NB4 (cell line): ENCODE measurements at regions not wholly inside any gene's neighbourhood (a gene's known extent, or its start where the extent isn't known, plus 50 kb on each side); places are given as distances from the start of the nearest gene placed in this dataset.

ENCODE experiments used
- CTCF ChIP-seq: IDR thresholded peaks from one replicate; pipeline ENCODE4 v1.5.1; 2012; ENCODE audit warnings: low read depth, low read length
- MAX ChIP-seq: IDR thresholded peaks from 2 replicates; pipeline ENCODE4 v1.6.1; 2011; ENCODE audit warnings: low read depth, low read length
- MYC ChIP-seq: IDR thresholded peaks from 2 replicates; pipeline ENCODE4 v1.6.1; 2011; ENCODE audit warnings: low read depth, low read length
- POLR2A ChIP-seq: IDR thresholded peaks from 2 replicates; pipeline ENCODE4 v1.6.1; 2011; ENCODE audit warnings: mild to moderate bottlenecking; ENCODE audit not compliant: insufficient read length; ENCODE audit errors: extremely low read depth

GRCh38 chr16:85504242-85504641 lies 108.9 kb upstream of the GSE1 start:
- TF ChIP-seq CTCF: no peak
- no peak for TF ChIP-seq POLR2A
- no peak for TF ChIP-seq MYC
- no peak for TF ChIP-seq MAX
